HL-60 (cell line): ENCODE measurements at regions not wholly inside any gene's neighbourhood (a gene's known extent, or its start where the extent isn't known, plus 50 kb on each side); places are given as distances from the start of the nearest gene placed in this dataset.

Experiments
- DNase-seq, 2 experiments: peaks; one replicate each; pipeline ENCODE4 v3.0.0-alpha.2; 2010 to 2020; ENCODE audit warnings: low read depth in 1 of 2, low spot score in 1 of 2
- H3K27ac ChIP-seq: fragments of 250-450 bp; sonication (Bioruptor Pico); replicated peaks from 2 replicates; pipeline ENCODE4 v1.5.1; 2020; ENCODE audit warnings: mild to moderate bottlenecking, moderate library complexity
- H3K27me3 ChIP-seq: fragments of 250-450 bp; sonication (Bioruptor Pico); 2 replicates; pipeline ENCODE4 v1.5.1; 2021; ENCODE audit warnings: mild to moderate bottlenecking, moderate library complexity; ENCODE audit not compliant: insufficient read depth, poor library complexity, severe bottlenecking
- H3K4me3 ChIP-seq: replicated peaks from 2 replicates; pipeline ENCODE4 v1.5.1; 2011; ENCODE audit warnings: mild to moderate bottlenecking, control low read depth, low read length; ENCODE audit not compliant: insufficient read depth
- CTCF ChIP-seq: IDR thresholded peaks from one replicate; pipeline ENCODE4 v1.5.1; 2011; ENCODE audit warnings: low read length, control low read depth, inconsistent platforms; ENCODE audit not compliant: insufficient read depth
- GABPA ChIP-seq: IDR thresholded peaks from 2 replicates; pipeline ENCODE4 v1.6.1; 2012; ENCODE audit warnings: low read depth
- POLR2AphosphoS5 ChIP-seq: IDR thresholded peaks from 2 replicates; pipeline ENCODE4 v1.6.1; 2012; ENCODE audit warnings: low read depth
- REST ChIP-seq: IDR thresholded peaks from 2 replicates; pipeline ENCODE4 v1.6.1; 2012; ENCODE audit warnings: low read depth; ENCODE audit not compliant: insufficient replicate concordance
- SPI1 ChIP-seq: IDR thresholded peaks from 2 replicates; pipeline ENCODE4 v1.6.1; 2012; ENCODE audit warnings: low read depth, mild to moderate bottlenecking, borderline replicate concordance

- H3K27ac ChIP-seq = no peak overlapping the region
- no peak for DNase-seq
- no peak overlapping the region for H3K4me3 ChIP-seq
Observed at GRCh38 chr2:185050804-185051203, 452.5 kb downstream of the ZNF804A start.

DNA sequence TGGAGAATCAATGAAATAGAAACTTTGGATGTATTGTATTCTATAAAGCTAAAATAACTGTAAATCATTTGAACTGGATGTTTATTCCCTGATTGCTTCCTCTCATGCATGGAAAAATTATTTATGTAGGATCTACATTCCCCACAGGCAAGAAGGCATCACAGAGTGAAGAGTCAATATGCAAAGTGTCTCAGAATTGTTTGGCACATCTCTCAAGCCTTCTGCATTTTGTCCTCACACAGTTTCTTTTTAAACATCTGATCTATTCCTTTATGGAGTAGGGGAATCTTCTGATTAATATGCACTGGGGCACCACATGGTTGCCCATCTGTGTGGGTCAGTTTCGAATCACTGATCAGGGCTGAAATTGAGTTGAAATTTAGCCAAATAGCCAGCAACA lies 465.4 kb downstream of the ZNF804A start:
- H3K4me3 ChIP-seq = no peak overlapping the region
- TF ChIP-seq POLR2AphosphoS5 (no peak), SPI1 (no peak), GABPA (no peak), CTCF (no peak), REST (no peak)

More at GRCh38 chr2:185050804-185051203, 452.5 kb downstream of the ZNF804A start:
- no peaks in the 10 kb centered on the region for H3K27me3 ChIP-seq
- TF ChIP-seq POLR2AphosphoS5 (no peak), GABPA (no peak), SPI1 (no peak), CTCF (no peak), REST (no peak)

DNA sequence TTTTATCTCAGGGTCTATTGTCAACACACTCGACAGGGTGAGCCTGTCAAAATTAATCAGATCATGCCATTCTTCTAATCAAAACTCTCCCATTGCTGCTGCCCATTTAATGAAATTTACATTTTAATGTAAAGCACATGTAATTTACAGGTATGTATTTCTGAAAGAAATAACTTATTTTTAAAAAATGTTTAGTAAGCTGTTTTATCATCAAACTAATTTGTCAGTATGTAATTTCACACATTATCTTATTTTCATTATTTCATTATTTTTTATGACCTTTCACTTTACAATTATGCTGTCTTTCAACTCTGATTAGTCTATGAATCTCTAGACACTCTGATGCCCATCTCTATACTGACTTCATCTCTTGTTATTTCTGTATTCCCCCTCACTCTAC lies 467.8 kb downstream of the ZNF804A start:
- no peak for DNase-seq

More for the DNA sequence above, 465.4 kb downstream of the ZNF804A start:
- no peaks in the 10 kb centered on the region for H3K27me3 ChIP-seq
- no peak for DNase-seq
- no peak overlapping the region for H3K27ac ChIP-seq

More for the DNA sequence above, 467.8 kb downstream of the ZNF804A start:
- H3K4me3 ChIP-seq = no peak overlapping the region
- TF ChIP-seq REST (no peak), SPI1 (no peak), GABPA (no peak)
- no peak overlapping the region for H3K27ac ChIP-seq
- no peaks in the 10 kb centered on the region for H3K27me3 ChIP-seq
